ENCODE measurements at regions not wholly inside any gene's neighbourhood (a gene's known extent, or its start where the extent isn't known, plus 50 kb on each side); places are given as distances from the start of the nearest gene placed in this dataset.
A peak's percentile ranks its signal among the peaks of the same experiment; 100 is the strongest.

DNA sequence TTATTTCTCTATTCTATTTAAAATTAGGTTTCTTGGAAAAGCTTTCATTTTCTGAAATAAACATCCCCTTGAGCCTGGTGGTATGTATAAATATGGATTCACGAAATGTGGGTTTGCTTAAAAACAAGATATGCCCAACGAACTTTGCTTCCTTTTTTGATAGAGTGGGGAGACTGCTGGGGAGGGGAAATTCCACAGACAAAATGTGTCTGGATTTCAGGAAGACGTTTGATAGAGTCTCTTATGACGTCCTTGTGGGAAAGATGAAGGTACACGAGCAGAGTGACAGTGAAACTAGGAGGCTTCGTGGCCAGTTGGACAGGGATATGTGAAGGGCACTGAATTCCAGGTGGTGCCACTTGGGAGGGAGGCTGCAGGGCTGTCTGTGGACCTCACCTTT, 84.5 kb upstream of the RPS23 start:
- H3K4me3 Mint-ChIP-seq: no peak overlapping the region
- DNase-seq (ENCODE audit: low spot score in 2 of 2) (no peak), ATAC-seq (replicated peaks; ENCODE audit: extremely low read depth, poor library complexity, severe bottlenecking) (no peak)
- H3K36me3 Mint-ChIP-seq (ENCODE audit: insufficient read depth): no peaks in the 10 kb centered on the region
- peaks cover 4% of the 10 kb centered on the region for H3K4me1 Mint-ChIP-seq
- H3K9me3 Mint-ChIP-seq: no peaks in the 10 kb centered on the region
- no peak overlapping the region for H3K27ac Mint-ChIP-seq (ENCODE audit: low read depth)
- H3K27me3 Mint-ChIP-seq: peaks cover 19% of the 10 kb centered on the region

DNA sequence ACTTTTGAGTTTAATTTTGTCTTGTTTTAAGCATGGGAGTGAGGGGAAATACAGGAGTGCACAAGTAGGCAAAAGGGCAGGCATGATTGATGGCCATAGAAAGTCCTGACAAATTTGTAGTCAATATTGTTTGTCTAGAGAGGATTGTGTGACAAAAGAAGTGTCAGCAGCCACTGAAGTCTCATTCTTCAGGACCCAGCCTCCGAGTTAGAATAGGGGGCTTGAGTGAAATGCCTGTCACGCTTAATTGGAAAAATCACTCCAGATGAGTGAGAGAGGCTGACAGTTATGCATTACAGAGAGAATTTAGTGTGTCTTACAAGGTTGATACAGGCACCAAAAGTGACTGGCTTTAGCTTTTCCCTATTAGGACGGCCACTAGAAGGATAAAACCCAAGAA, 81.9 kb upstream of the RPS23 start:
- no peak for ATAC-seq (replicated peaks; ENCODE audit: extremely low read depth, poor library complexity, severe bottlenecking)
- H3K27me3 Mint-ChIP-seq: peaks cover 11% of the 10 kb centered on the region
- H3K4me1 Mint-ChIP-seq: peaks cover 14% of the 10 kb centered on the region
- DNase-seq (ENCODE audit: low spot score in 2 of 2): no peak
- H3K4me3 Mint-ChIP-seq: no peak overlapping the region
- peaks cover 3% of the 10 kb centered on the region for H3K36me3 Mint-ChIP-seq (ENCODE audit: insufficient read depth)
- no peaks in the 10 kb centered on the region for H3K9me3 Mint-ChIP-seq
- H3K27ac Mint-ChIP-seq (ENCODE audit: low read depth): peak overlapping the region; percentile 13

DNA sequence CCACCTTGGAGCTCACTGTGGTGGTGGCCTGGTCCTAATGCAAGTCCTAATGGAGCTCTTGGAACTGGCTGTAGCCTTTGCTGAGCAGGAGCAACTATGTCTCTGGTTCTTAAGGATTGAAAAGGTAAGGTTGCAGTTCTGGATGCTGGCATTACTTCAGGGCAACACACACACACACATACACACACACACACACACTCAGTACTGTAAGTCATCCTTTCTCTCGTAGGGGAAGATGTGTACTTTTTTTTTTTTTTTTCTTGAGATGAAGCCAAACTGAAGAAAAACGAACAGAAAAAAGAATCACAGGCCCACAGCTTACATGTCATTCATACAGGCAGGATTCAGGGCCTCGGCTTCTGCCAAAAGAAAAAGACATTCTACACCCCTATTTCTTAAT, 81.1 kb upstream of the RPS23 start:
- H3K4me3 Mint-ChIP-seq: no peak overlapping the region
- peaks cover 11% of the 10 kb centered on the region for H3K27me3 Mint-ChIP-seq
- H3K9me3 Mint-ChIP-seq: no peaks in the 10 kb centered on the region
- ATAC-seq (replicated peaks; ENCODE audit: extremely low read depth, poor library complexity, severe bottlenecking) (no peak), DNase-seq (ENCODE audit: low spot score in 2 of 2) (no peak)
- peak overlapping the region; percentile 13 for H3K27ac Mint-ChIP-seq (ENCODE audit: low read depth)
- H3K4me1 Mint-ChIP-seq: peaks cover 14% of the 10 kb centered on the region
- peaks cover 3% of the 10 kb centered on the region for H3K36me3 Mint-ChIP-seq (ENCODE audit: insufficient read depth)

DNA sequence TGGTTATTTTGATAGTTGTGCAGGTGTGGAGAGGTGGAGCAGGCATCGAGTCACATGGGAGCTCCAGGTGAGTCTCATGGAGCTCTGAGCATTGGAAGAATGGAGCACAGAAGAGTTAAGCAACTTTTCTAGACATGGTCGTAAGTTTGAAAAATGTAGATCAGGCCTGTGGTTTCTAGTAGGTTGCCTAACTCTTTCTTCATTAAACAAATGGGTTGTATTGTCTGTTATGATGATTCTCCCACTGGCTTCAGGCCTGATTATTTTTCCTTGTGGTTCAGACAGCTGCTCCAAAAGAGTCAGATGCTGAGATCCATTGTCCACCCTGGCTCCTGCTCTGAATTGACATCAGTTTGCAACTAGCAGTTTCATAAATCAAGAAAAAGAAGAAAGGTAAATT, 80.3 kb upstream of the RPS23 start:
- Mint-ChIP-seq H3K4me1 (peaks cover 14% of the 10 kb centered on the region), H3K36me3 (ENCODE audit: insufficient read depth) (peaks cover 3% of the 10 kb centered on the region), H3K27ac (ENCODE audit: low read depth) (peak overlapping the region; percentile 93), H3K4me3 (no peak overlapping the region), H3K27me3 (peaks cover 11% of the 10 kb centered on the region), H3K9me3 (no peaks in the 10 kb centered on the region)
- ATAC-seq (replicated peaks; ENCODE audit: extremely low read depth, poor library complexity, severe bottlenecking) (no peak), DNase-seq (ENCODE audit: low spot score in 2 of 2) (no peak)

DNA sequence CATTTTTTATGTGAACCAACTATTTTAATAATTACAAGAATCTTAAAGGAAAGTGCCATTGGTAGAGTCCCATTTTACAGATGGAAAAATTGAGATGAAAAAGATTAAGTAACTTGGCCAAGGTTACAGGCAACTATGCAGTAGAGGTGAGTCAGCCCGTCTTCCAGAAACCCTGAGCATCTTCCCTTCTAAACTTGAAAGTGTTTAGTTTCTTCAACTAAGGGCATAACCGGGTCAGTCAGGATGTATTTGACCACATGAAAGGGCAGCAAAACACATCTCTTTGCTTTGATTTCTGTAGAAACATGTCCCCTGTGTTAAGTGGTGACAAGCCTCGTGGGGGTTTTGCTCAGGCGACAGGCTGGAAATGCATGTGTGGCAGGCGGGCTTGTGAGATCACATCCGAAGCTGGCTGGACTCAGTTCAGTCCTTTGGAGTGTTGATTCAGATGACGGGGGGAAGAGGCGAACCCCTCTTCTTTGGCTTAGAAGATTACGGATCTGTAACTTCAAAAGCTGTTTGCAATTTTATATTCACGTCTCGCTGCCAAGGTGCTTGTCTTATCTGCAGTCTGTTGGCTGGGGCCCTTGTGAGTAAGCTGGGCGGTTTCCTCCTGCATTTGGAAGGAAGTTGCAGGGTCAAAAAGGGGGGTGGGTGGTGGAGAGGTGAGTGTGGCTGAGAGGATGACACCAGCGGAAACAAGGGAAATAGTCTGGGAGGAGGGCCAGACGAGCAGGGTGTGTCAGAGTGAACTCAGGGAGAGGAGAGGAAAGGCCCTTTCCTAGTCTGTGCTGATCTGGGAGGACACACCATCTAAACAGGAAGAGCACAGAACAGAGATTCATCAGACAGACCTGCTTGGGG, 78.9 kb upstream of the RPS23 start:
- Mint-ChIP-seq H3K4me1 (peaks cover 14% of the 10 kb centered on the region), H3K9me3 (no peaks in the 10 kb centered on the region), H3K27ac (ENCODE audit: low read depth) (peak overlapping the region; percentile 93), H3K27me3 (no peaks in the 10 kb centered on the region), H3K4me3 (peak overlapping the region; percentile 43), H3K36me3 (ENCODE audit: insufficient read depth) (peaks cover 3% of the 10 kb centered on the region)
- ATAC-seq (replicated peaks; ENCODE audit: extremely low read depth, poor library complexity, severe bottlenecking) (peak; percentile 81), DNase-seq (ENCODE audit: low spot score in 2 of 2) (peak; percentile 28 to 66)

DNA sequence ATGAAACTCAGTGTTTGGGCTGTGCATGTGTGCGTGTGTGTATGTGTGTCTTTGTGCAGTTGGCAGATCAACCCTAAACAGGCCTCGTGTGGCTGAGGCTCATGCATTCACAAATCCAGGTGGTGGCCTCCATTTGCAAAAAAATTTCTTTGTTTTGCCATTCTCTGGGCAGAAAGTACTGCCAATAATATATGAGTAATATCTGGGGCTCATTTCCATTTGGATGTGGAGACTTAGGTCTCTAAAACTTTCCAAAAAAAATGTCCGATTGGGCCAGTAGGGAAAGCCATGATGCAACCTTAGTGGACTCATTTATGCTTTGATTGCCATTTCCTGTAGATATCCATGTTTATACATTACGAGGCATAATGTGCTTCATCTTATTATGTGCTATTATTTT, 77.9 kb upstream of the RPS23 start:
- DNase-seq (ENCODE audit: low spot score in 2 of 2) (no peak), ATAC-seq (replicated peaks; ENCODE audit: extremely low read depth, poor library complexity, severe bottlenecking) (no peak)
- Mint-ChIP-seq H3K27ac (ENCODE audit: low read depth) (no peak overlapping the region), H3K27me3 (no peaks in the 10 kb centered on the region), H3K4me3 (no peak overlapping the region), H3K4me1 (peaks cover 14% of the 10 kb centered on the region), H3K36me3 (ENCODE audit: insufficient read depth) (peaks cover 3% of the 10 kb centered on the region), H3K9me3 (no peaks in the 10 kb centered on the region)

DNA sequence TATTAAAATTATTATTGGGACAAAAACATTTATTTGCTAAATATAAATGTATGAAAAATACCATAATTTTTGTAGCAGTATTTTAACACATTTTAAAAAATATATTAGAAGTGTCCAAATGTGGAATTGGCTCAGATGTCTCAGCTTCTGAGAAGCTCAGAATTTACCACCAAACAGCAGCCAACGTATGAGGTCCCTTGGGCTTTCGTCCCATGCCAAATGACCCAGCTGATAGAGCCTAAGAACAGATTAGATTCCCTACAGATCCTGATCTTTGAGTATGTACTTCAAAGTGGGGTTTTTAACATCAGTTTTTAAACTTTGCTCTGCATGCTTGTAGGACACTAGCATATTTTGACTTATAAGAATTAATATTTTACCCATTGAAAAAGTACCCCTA, 77.3 kb upstream of the RPS23 start:
- H3K27ac Mint-ChIP-seq (ENCODE audit: low read depth): no peak overlapping the region
- H3K9me3 Mint-ChIP-seq: no peaks in the 10 kb centered on the region
- H3K27me3 Mint-ChIP-seq: no peaks in the 10 kb centered on the region
- DNase-seq (ENCODE audit: low spot score in 2 of 2) (no peak), ATAC-seq (replicated peaks; ENCODE audit: extremely low read depth, poor library complexity, severe bottlenecking) (no peak)
- no peak overlapping the region for H3K4me3 Mint-ChIP-seq
- peaks cover 3% of the 10 kb centered on the region for H3K36me3 Mint-ChIP-seq (ENCODE audit: insufficient read depth)
- peaks cover 14% of the 10 kb centered on the region for H3K4me1 Mint-ChIP-seq

DNA sequence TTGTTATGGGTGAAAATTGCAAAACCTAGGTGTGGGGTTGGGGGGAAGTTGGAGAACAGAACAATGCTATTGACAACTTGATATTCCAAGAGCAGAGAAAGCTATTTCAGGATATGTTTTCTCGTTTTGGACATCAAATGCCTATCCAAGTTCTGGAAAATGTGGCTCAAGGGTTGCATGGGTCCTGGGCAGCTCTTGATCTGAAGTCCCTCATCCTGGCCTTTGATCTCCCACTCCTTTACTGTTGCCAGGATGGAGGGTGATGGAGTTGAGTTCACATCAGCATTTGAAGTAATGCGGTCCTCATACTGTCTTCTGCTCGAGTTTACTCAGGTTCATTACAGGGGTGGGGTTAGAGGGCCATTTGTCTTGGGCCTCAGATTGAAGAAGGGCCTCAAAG, 76.9 kb upstream of the RPS23 start:
- Mint-ChIP-seq H3K27me3 (no peaks in the 10 kb centered on the region), H3K27ac (ENCODE audit: low read depth) (no peak overlapping the region)

DNA sequence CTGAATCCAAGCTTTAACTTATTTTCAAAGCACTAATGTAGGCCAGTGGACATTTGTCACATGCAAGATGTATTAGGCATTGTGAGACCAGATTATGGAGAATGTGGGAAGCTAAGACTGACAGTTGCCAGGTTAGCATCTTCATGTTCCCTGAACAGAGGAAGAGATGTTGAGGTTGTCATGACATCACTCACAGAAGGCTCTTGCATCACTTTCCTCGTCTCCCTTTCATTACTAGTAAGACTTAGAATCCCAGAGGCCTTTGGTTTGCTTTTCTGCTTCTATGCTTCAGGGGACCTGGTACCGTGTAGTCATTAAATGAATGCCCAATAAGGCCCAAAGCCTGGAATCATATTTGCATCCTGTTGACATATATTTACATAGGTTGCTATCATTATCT, 76.4 kb upstream of the RPS23 start:
- DNase-seq (ENCODE audit: low spot score in 2 of 2) (no peak), ATAC-seq (replicated peaks; ENCODE audit: extremely low read depth, poor library complexity, severe bottlenecking) (no peak)
- Mint-ChIP-seq H3K4me3 (no peak overlapping the region), H3K4me1 (peaks cover 14% of the 10 kb centered on the region), H3K9me3 (no peaks in the 10 kb centered on the region), H3K36me3 (ENCODE audit: insufficient read depth) (peaks cover 3% of the 10 kb centered on the region), H3K27me3 (no peaks in the 10 kb centered on the region), H3K27ac (ENCODE audit: low read depth) (no peak overlapping the region)

More for the DNA sequence above, 76.9 kb upstream of the RPS23 start:
- DNase-seq (ENCODE audit: low spot score in 2 of 2): no peak
- H3K4me3 Mint-ChIP-seq: no peak overlapping the region
- peaks cover 14% of the 10 kb centered on the region for H3K4me1 Mint-ChIP-seq
- no peak for ATAC-seq (replicated peaks; ENCODE audit: extremely low read depth, poor library complexity, severe bottlenecking)
- peaks cover 3% of the 10 kb centered on the region for H3K36me3 Mint-ChIP-seq (ENCODE audit: insufficient read depth)
- no peaks in the 10 kb centered on the region for H3K9me3 Mint-ChIP-seq

DNA sequence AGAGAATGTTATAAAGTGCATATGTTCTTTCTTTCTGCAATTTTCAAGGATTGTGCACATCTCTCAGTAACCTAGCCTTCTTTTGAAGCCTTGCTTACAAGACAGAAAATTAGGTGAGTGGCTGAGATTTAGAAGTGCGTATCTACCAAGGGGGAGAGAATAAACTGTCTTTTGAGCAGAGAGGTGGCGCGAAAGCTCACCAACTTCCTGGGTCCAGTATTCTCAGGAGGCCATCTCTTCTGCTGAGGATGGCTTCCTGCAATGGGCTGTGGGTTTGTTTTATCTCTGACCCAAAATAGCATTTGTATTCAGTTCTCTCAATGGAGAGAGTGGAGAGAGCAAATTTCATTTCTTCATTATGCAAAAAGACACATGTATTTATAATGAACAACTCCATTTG, 75.4 kb upstream of the RPS23 start:
- ATAC-seq (replicated peaks; ENCODE audit: extremely low read depth, poor library complexity, severe bottlenecking) (no peak), DNase-seq (ENCODE audit: low spot score in 2 of 2) (no peak)
- H3K27ac Mint-ChIP-seq (ENCODE audit: low read depth): no peak overlapping the region
- no peaks in the 10 kb centered on the region for H3K27me3 Mint-ChIP-seq
- H3K4me3 Mint-ChIP-seq: no peak overlapping the region
- H3K36me3 Mint-ChIP-seq (ENCODE audit: insufficient read depth): peaks cover 3% of the 10 kb centered on the region
- no peaks in the 10 kb centered on the region for H3K9me3 Mint-ChIP-seq
- peaks cover 14% of the 10 kb centered on the region for H3K4me1 Mint-ChIP-seq

DNA sequence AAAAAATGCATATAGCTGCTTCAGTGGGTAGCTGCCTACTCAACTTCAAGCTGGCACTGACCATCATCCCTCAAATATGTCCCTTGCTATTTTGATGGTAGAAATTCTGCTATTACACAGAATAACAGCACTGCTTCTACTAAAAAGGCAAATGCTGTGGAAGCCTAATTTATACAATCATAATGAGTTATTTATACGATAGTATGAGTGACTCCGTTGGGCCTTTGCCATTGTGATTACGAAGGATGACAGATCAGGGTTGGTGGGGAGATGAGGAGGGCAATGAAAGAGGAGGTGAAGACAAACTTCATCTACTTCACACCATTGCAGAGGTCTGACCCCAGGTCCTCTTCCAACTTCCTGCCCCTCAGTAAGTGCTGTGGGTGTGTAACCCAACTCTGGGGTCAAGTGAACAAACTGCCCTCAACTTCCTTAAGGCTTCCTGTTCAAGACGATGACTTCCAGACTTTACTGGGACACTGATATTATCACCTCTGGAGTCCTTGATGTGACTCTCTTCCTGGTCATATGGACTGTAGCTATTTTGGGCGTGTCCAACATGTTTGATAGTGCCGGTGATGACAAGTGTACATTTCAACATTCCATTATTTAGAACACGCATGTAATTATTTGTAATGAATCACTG, 74.1 kb upstream of the RPS23 start:
- no peaks in the 10 kb centered on the region for H3K9me3 Mint-ChIP-seq
- H3K36me3 Mint-ChIP-seq (ENCODE audit: insufficient read depth): peaks cover 3% of the 10 kb centered on the region
- peaks cover 7% of the 10 kb centered on the region for H3K4me1 Mint-ChIP-seq
- no peak overlapping the region for H3K27ac Mint-ChIP-seq (ENCODE audit: low read depth)
- no peaks in the 10 kb centered on the region for H3K27me3 Mint-ChIP-seq
- DNase-seq (ENCODE audit: low spot score in 2 of 2) (no peak), ATAC-seq (replicated peaks; ENCODE audit: extremely low read depth, poor library complexity, severe bottlenecking) (no peak)
- no peak overlapping the region for H3K4me3 Mint-ChIP-seq

DNA sequence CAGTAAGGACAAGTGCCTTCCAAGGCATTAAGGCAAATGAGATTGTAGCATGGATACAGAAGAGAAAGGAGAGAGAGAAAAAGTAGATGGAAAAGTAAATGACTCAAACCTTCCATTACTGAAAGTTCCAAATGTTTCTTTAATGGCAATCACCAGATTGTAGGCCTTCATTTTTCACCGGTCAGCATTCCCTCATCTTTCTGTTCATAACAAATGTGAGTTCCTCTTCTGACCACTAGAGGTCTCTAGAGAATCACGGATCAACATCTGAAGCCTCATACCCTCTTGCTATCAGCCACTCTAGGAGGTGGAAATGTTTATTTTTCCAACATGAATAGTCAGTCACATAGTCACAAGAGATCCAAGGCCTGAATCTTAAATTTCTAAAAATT, 73.6 kb upstream of the RPS23 start:
- Mint-ChIP-seq H3K4me1 (peaks cover 1% of the 10 kb centered on the region), H3K9me3 (no peaks in the 10 kb centered on the region), H3K4me3 (no peak overlapping the region), H3K36me3 (ENCODE audit: insufficient read depth) (no peaks in the 10 kb centered on the region), H3K27me3 (no peaks in the 10 kb centered on the region), H3K27ac (ENCODE audit: low read depth) (no peak overlapping the region)
- no peak for ATAC-seq (replicated peaks; ENCODE audit: extremely low read depth, poor library complexity, severe bottlenecking)
- no peak for DNase-seq (ENCODE audit: low spot score in 2 of 2)

DNA sequence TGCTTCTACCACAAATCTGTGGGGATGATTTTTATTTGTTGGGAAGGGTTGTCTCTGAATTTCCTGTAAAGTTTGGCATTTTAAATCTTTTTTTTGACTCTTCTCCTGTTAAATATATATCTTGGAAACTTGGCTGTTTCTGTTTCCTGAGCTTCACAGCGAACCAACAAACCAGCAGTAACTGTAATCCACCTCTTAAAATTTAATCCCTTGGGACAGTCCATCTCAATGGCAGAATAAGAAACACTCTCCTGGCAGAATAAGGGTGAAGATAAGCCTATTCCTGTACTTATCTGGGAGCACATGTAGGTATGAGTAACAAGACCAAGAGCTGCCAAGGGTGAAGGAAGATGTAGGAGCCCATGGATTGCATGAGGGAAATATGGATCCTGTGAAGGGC, 73.1 kb upstream of the RPS23 start:
- H3K9me3 Mint-ChIP-seq: no peaks in the 10 kb centered on the region
- DNase-seq (ENCODE audit: low spot score in 2 of 2): no peak
- no peaks in the 10 kb centered on the region for H3K4me1 Mint-ChIP-seq
- no peaks in the 10 kb centered on the region for H3K36me3 Mint-ChIP-seq (ENCODE audit: insufficient read depth)
- no peak for ATAC-seq (replicated peaks; ENCODE audit: extremely low read depth, poor library complexity, severe bottlenecking)
- no peaks in the 10 kb centered on the region for H3K27me3 Mint-ChIP-seq
- H3K27ac Mint-ChIP-seq (ENCODE audit: low read depth): no peak overlapping the region
- H3K4me3 Mint-ChIP-seq: no peak overlapping the region

Measured in central memory CD8-positive, alpha-beta T cell (primary cell).